ENCODE measurements at regions not wholly inside any gene's neighbourhood (a gene's known extent, or its start where the extent isn't known, plus 50 kb on each side); places are given as distances from the start of the nearest gene placed in this dataset.

DNA sequence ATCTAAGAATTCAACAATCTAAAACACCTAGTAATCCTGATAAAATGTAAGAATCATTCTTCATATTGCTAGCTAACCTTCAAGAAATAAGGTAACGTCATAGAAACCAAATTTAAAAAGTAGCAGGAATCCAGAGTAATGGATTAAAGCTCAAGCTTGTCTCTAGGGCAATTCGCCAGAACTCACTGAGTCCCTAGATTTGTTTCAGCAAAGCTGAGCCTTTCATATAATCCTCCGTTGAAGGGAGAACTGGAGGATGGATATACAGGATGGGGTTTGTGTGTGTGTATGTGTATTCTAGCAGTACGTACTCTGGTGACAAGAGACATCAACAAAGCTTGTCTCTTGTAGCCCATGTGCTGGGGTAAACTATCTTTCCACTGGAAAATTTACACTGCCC lies 2173.5 kb upstream of the AGA start:
- DNase-seq (ENCODE audit: extremely low read depth, low read depth), result no peak
- TF ChIP-seq, protein P1, sequence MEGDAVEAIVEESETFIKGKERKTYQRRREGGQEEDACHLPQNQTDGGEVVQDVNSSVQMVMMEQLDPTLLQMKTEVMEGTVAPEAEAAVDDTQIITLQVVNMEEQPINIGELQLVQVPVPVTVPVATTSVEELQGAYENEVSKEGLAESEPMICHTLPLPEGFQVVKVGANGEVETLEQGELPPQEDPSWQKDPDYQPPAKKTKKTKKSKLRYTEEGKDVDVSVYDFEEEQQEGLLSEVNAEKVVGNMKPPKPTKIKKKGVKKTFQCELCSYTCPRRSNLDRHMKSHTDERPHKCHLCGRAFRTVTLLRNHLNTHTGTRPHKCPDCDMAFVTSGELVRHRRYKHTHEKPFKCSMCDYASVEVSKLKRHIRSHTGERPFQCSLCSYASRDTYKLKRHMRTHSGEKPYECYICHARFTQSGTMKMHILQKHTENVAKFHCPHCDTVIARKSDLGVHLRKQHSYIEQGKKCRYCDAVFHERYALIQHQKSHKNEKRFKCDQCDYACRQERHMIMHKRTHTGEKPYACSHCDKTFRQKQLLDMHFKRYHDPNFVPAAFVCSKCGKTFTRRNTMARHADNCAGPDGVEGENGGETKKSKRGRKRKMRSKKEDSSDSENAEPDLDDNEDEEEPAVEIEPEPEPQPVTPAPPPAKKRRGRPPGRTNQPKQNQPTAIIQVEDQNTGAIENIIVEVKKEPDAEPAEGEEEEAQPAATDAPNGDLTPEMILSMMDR (IDR thresholded peaks at IDR 0.05; ENCODE audit: low read depth, low read length), result no peak

DNA sequence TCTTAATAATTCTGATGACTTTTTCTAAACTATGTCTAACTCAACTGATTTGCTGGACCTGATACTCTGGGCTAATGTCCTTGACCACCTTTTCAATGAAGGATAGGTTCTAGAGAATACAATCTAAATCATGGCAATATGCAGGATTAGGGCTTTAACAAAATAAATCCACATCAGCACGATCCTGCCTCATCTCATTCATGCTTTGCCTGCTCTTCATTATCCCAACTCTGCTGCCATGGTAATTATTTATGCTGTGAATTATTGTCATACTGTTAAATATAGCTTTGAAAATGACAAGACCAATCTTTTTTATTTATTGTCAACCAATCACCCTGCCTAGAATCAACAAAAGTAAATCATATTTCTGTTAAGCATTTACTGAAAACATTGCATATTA lies 2176.7 kb upstream of the AGA start:
- TF ChIP-seq, protein P1 (IDR thresholded peaks at IDR 0.05; ENCODE audit: low read depth, low read length), result no peak
- DNase-seq (ENCODE audit: extremely low read depth, low read depth), result no peak

DNA sequence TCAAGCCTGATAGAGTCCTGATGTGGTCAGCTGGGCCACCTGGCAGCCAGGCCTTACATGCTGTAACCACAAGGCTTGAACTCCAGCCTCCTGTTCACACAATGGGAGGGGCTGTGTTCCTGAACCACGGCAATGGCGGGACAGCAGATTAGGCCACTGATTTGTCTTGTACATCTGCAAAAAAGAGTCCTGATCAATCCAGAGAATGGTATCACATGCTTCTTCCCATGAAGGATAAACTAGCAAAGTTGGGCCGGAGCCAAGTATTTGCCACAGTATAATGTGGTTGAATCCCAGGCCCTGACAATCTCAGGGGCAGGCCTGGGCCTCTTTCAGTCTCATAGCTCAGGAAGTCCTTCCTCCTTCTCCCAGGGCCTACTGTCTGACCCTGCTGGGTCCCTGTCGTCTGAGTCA lies 2182.5 kb upstream of the AGA start:
- TF ChIP-seq, protein P1 (IDR thresholded peaks at IDR 0.05; ENCODE audit: low read depth, low read length), result no peak
- DNase-seq (ENCODE audit: extremely low read depth, low read depth), result no peak

DNA sequence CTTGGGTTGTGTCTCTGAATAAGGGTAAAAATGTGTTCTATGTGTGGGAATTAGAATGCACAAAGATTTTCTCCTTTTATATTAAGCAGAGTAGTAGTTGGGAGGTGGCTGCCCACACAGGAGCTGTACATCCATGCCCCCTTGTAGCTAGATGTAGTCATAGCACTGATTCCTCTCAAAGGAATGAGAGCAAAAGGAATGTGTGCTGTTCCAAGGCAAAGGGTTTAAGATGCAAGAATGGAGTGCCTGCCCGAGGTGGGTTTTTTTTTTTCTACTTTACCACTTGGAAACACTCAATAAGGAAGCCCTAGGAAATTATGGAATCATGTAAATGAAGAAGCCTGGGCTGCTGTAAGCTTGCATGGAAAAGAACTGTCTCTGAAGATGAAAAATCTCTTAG lies 2183.2 kb upstream of the AGA start:
- TF ChIP-seq, protein P1 (IDR thresholded peaks at IDR 0.05; ENCODE audit: low read depth, low read length), result peak; percentile 36
- no peak for DNase-seq (ENCODE audit: extremely low read depth, low read depth)

DNA sequence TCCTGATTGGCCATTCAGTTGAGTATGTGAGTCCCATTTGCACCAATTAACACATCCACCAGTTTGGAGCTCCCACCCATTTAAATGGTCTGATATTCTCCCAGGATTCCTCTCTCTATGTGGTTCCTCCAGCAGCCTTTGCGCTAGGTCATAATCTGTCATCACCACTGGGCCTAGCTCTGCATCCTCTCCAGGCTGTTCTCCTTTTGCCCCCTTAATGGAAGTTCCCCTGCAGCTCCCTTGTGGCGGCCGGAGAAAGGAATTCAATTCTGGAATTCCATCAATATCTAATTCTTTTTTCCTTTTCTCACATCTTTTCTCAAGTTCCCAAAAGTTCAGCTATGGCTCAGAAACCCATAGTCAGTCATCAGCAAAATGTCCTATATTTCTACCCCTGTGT lies 2184.4 kb upstream of the AGA start:
- TF ChIP-seq, protein P1 (IDR thresholded peaks at IDR 0.05; ENCODE audit: low read depth, low read length), result no peak
- no peak for DNase-seq (ENCODE audit: extremely low read depth, low read depth)

DNA sequence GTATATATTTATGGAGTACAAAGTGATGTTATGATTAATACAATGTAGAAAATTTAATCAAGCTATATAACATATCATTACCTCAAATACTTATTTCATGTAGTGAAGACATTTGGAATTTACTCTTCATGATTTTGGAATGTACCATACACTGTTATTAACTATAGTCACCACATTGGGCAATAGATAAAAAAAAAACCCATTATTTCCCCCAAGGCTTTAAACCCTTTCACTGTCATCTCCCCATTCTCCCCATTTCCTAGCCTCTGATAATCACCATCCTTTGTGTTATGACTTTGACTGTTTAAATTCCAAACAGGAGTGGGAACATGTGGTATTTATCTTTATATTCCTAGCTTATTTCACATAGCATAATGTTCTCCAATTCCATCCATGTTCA lies 2189.1 kb upstream of the AGA start:
- DNase-seq (ENCODE audit: extremely low read depth, low read depth), result no peak
- TF ChIP-seq, protein P1 (IDR thresholded peaks at IDR 0.05; ENCODE audit: low read depth, low read length), result no peak

DNA sequence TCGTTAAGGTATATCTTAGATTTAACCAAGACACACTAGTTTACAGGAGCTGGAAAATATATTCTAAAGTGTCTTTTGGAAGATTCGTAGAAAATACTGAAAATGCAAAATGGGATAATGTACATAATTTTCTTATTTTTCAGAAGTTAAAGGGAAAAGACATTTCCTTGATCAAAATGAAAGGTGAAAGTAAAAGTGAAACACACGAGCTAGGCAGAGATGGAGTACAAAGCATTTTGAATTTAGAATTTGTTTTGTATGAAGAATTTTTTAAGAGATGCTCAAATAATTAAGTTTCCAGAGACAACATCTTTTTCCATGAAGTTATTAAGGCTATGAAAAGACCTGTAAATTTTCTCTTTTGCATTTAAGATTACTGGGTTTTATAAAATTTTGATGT lies 2192.6 kb upstream of the AGA start:
- DNase-seq (ENCODE audit: extremely low read depth, low read depth), result no peak
- TF ChIP-seq, protein P1 (IDR thresholded peaks at IDR 0.05; ENCODE audit: low read depth, low read length), result no peak
